ENCODE measurements at regions not wholly inside any gene's neighbourhood (a gene's known extent, or its start where the extent isn't known, plus 50 kb on each side); places are given as distances from the start of the nearest gene placed in this dataset.

DNA sequence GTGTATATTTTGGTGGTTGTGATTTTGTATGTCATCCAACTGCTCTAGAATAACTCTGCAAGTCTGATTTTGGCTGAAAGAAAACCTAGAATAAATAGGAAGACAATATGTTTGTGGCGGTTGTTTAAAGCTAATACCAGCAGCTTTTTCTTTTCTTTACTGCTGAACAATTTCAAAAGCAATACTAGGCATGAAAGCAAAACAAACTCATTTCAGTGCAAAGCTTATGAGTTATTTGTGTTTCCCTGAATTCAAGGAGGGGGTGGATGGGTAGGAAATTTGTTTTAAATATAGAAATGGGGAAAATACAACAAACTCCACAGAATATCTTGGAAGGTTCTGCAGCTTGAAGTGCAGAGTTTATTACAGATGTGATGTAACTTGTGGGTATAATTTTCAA is 1041.9 kb upstream of the NR2F2 start:
- no peak for TF ChIP-seq EZH2phosphoT487 (IDR thresholded peaks at IDR 0.05; ENCODE audit: borderline replicate concordance, low read length)
- TF ChIP-seq, protein P1, sequence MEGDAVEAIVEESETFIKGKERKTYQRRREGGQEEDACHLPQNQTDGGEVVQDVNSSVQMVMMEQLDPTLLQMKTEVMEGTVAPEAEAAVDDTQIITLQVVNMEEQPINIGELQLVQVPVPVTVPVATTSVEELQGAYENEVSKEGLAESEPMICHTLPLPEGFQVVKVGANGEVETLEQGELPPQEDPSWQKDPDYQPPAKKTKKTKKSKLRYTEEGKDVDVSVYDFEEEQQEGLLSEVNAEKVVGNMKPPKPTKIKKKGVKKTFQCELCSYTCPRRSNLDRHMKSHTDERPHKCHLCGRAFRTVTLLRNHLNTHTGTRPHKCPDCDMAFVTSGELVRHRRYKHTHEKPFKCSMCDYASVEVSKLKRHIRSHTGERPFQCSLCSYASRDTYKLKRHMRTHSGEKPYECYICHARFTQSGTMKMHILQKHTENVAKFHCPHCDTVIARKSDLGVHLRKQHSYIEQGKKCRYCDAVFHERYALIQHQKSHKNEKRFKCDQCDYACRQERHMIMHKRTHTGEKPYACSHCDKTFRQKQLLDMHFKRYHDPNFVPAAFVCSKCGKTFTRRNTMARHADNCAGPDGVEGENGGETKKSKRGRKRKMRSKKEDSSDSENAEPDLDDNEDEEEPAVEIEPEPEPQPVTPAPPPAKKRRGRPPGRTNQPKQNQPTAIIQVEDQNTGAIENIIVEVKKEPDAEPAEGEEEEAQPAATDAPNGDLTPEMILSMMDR (IDR thresholded peaks at IDR 0.05; ENCODE audit: low read depth, low read length, poor library complexity, severe bottlenecking): no peak
- Histone ChIP-seq H3K4me3 (ENCODE audit: low read length) (no peak overlapping the region), H3K27me3 (ENCODE audit: control insufficient read depth, low read length) (no peaks in the 10 kb centered on the region)

DNA sequence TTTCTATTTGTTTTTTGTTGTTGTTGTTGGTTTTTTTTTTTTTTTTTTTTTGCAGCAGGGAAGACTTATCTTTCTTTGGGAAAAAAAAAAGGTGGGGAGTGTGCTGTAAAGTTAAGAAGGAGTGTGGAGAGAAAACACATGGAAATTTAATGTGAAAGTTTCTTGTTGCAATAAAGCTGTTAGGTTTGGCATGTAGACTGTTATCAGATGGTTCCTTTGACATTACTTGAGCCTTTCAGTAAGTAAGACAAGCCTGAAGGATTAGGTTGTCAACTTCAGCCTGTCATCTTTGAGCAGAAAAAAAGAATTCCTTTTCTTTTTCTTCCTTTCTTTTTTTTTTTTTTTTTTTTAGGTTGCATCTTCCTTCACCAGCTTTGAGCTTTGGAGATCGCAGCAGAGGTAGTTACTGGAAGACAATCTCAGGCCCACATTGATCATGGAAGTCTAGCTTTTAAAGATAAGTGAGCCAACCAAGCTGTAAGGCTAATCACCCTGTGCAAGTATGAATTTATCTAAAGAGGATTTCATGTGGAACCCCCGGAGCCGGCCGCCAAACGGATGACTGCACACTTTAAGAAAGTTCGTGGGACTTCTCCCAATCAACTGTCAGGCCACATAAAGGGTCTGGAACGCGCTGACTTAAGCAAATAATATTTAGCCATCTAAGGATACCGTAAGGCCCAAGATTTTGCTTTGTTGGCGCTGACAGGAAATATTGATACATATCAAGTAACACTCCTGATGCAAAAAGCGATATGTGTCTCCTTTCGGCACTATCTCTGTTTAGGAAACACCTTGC is 1040.1 kb upstream of the NR2F2 start:
- TF ChIP-seq, protein P1 (IDR thresholded peaks at IDR 0.05; ENCODE audit: low read depth, low read length, poor library complexity, severe bottlenecking): no peak
- H3K4me3 ChIP-seq (ENCODE audit: low read length): no peak overlapping the region

More for the DNA sequence above, 1041.9 kb upstream of the NR2F2 start:
- Histone ChIP-seq H3K79me2 (ENCODE audit: control insufficient read depth, low read length) (no peaks in the 10 kb centered on the region), H3F3A (ENCODE audit: control insufficient read depth, insufficient read depth) (no peaks in the 10 kb centered on the region), H3K9me3 (ENCODE audit: control insufficient read depth, insufficient read depth, low read length) (no peaks in the 10 kb centered on the region), H3K4me1 (ENCODE audit: control insufficient read depth, low read length) (no peaks in the 10 kb centered on the region), H3K36me3 (ENCODE audit: control insufficient read depth, low read length) (no peaks in the 10 kb centered on the region), H3K9me2 (replicated peaks; ENCODE audit: control insufficient read depth, low read length) (no peaks in the 10 kb centered on the region), H4K20me1 (ENCODE audit: control insufficient read depth, insufficient read depth, low read depth, low read length) (no peaks in the 10 kb centered on the region), H3K27ac (ENCODE audit: low read depth, low read length) (no peak overlapping the region), H3K4me2 (ENCODE audit: low read length) (no peak overlapping the region)

DNA sequence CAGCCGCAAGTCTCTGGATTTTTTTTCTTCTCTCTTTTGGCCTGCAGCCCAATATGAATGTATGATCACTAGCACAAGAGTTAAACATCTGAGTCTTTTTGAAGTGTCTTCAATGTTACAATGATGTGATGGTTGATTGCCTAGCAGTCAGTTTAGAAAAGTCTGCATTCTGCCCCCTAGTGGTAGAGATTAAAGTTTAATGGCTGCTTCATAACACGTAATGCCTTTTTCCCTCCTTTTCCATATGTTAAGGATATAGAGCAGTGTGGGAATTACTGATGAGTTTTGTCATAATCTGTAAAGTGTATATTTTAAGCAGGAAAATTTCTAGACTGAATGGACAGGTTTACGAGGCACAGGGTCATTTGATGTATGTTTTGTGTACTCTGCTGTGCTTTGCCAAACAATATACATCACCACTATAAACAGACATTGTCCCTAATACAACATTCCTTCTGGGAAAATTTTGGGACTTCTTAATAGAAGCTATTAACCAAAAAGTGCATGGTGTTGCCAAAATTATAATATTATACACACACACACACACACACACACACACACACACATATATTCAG is 1038.5 kb upstream of the NR2F2 start:
- Histone ChIP-seq H3K36me3 (ENCODE audit: control insufficient read depth, low read length) (no peaks in the 10 kb centered on the region), H3K27me3 (ENCODE audit: control insufficient read depth, low read length) (no peaks in the 10 kb centered on the region), H3K9me2 (replicated peaks; ENCODE audit: control insufficient read depth, low read length) (no peaks in the 10 kb centered on the region), H3K4me3 (ENCODE audit: low read length) (no peak overlapping the region), H4K20me1 (ENCODE audit: control insufficient read depth, insufficient read depth, low read depth, low read length) (no peaks in the 10 kb centered on the region), H3K4me1 (ENCODE audit: control insufficient read depth, low read length) (no peaks in the 10 kb centered on the region), H3K9me3 (ENCODE audit: control insufficient read depth, insufficient read depth, low read length) (no peaks in the 10 kb centered on the region), H3K4me2 (ENCODE audit: low read length) (no peak overlapping the region), H3K27ac (ENCODE audit: low read depth, low read length) (no peak overlapping the region), H3K79me2 (ENCODE audit: control insufficient read depth, low read length) (no peaks in the 10 kb centered on the region), H3F3A (ENCODE audit: control insufficient read depth, insufficient read depth) (no peaks in the 10 kb centered on the region)
- TF ChIP-seq EZH2phosphoT487 (IDR thresholded peaks at IDR 0.05; ENCODE audit: borderline replicate concordance, low read length): no peak
- TF ChIP-seq, protein P1 (IDR thresholded peaks at IDR 0.05; ENCODE audit: low read depth, low read length, poor library complexity, severe bottlenecking): peak; percentile 87

More for the DNA sequence above, 1040.1 kb upstream of the NR2F2 start:
- Histone ChIP-seq H3K36me3 (ENCODE audit: control insufficient read depth, low read length) (no peaks in the 10 kb centered on the region), H4K20me1 (ENCODE audit: control insufficient read depth, insufficient read depth, low read depth, low read length) (no peaks in the 10 kb centered on the region), H3K9me3 (ENCODE audit: control insufficient read depth, insufficient read depth, low read length) (no peaks in the 10 kb centered on the region), H3K27ac (ENCODE audit: low read depth, low read length) (no peak overlapping the region), H3K79me2 (ENCODE audit: control insufficient read depth, low read length) (no peaks in the 10 kb centered on the region), H3F3A (ENCODE audit: control insufficient read depth, insufficient read depth) (no peaks in the 10 kb centered on the region), H3K27me3 (ENCODE audit: control insufficient read depth, low read length) (no peaks in the 10 kb centered on the region), H3K4me2 (ENCODE audit: low read length) (no peak overlapping the region), H3K4me1 (ENCODE audit: control insufficient read depth, low read length) (no peaks in the 10 kb centered on the region), H3K9me2 (replicated peaks; ENCODE audit: control insufficient read depth, low read length) (no peaks in the 10 kb centered on the region)

All from DOHH2 (cell line).